ENCODE measurements at regions not wholly inside any gene's neighbourhood (a gene's known extent, or its start where the extent isn't known, plus 50 kb on each side); places are given as distances from the start of the nearest gene placed in this dataset.

- DNase-seq (ENCODE audit: low spot score), result no peak
- in situ Hi-C loops (cut with HindIII; ENCODE audit: low sequenced_read_pairs), result no loop called here
Observed at GRCh38 chr9:13957089-13957488, 356.9 kb downstream of the NFIB start.

- in situ Hi-C loops (cut with HindIII; ENCODE audit: low sequenced_read_pairs), result no loop called here
- no peak for DNase-seq (ENCODE audit: low spot score)
Observed at GRCh38 chr9:13956107-13956506, 357.8 kb downstream of the NFIB start.

- in situ Hi-C loops (cut with HindIII; ENCODE audit: low sequenced_read_pairs), result no loop called here
- no peak for DNase-seq (ENCODE audit: low spot score)
Observed at GRCh38 chr9:13952906-13953305, 361.0 kb downstream of the NFIB start.

- in situ Hi-C loops (cut with HindIII; ENCODE audit: low sequenced_read_pairs), result no loop called here
- DNase-seq (ENCODE audit: low spot score), result no peak
Observed at GRCh38 chr9:13948037-13948436, 365.9 kb downstream of the NFIB start.

DNA sequence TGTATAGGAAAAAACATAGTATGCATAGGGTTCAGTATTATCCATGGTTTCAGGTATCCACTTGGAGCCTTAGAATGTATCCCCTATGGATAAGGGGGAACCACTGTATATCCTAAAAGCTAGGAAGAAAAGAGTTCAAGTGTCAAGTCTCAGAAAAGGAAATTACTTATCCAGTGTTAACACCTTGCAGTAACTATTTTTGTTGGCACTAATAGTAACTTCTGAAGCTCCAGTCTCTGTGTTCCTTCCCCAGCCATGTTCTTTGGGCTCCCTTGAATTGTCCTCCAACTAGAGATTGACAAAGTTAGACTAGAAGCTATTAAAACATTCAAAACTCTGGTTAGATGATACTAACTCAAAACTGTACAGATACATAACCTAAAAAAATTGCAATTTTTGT lies 370.8 kb downstream of the NFIB start:
- no peak for DNase-seq (ENCODE audit: low spot score)
- in situ Hi-C loops (cut with HindIII; ENCODE audit: low sequenced_read_pairs), result no loop called here

- in situ Hi-C loops (cut with HindIII; ENCODE audit: low sequenced_read_pairs), result no loop called here
- no peak for DNase-seq (ENCODE audit: low spot score)
Observed at GRCh38 chr9:13942695-13943094, 371.2 kb downstream of the NFIB start.

- in situ Hi-C loops (cut with HindIII; ENCODE audit: low sequenced_read_pairs), result no loop called here
- no peak for DNase-seq (ENCODE audit: low spot score)
Observed at GRCh38 chr9:13942201-13942600, 371.7 kb downstream of the NFIB start.

DNA sequence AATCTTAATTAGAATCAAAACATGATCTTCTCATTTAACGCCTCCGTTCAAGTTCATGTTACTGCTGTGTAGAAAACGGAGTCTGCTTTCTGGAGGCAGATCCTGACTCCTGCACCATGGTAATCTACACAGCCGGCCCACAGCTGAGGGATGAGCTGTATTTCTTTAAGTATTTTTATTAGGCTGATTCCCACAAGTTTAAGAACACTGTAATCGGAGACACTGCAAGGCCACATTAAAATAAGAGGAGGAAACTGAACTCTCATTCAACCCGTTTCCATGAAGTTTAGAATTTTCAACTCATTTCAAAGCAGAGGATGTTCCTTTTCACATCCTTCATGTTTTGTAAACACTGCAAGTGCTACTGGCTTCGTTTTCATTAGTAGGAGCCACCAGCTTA lies 372.2 kb downstream of the NFIB start:
- DNase-seq (ENCODE audit: low spot score), result no peak
- in situ Hi-C loops (cut with HindIII; ENCODE audit: low sequenced_read_pairs), result no loop called here

DNA sequence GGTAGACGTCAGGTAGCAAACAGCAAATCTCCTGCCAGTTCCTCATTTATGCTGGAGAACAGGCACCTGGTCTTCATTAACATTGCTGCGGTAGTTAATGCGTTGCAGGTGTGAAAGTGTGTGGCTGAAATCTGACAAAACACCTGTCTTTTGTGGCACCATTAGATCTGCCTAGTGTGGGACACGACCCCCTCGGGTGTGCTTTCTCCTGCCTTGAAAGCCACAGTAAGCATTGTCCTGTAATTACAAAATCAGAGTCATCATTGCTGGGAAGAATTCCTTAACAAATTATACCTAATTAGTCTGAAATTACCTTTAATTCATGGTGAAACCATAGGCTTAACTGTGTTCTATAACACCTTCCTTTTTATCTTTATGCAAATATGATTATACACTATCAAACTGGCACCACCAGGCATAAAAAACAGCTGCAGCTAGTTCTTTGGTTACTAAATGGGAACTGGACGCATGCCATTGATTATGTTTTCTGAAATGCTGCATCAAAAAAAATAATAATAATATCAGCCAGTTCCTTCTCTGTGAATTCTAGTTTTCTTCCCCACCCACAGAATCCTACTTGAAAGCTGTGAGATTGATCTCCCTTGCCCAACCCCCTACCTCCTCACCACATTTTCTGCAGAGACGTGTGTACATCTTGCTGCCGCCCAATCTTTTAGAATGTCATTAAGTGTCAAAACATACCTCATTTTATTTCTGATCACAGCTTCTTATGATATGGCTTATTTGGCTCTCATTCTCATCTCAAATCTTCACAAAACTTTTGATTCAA lies 374.0 kb downstream of the NFIB start:
- no peak for DNase-seq (ENCODE audit: low spot score)
- in situ Hi-C loops (cut with HindIII; ENCODE audit: low sequenced_read_pairs), result no loop called here

DNA sequence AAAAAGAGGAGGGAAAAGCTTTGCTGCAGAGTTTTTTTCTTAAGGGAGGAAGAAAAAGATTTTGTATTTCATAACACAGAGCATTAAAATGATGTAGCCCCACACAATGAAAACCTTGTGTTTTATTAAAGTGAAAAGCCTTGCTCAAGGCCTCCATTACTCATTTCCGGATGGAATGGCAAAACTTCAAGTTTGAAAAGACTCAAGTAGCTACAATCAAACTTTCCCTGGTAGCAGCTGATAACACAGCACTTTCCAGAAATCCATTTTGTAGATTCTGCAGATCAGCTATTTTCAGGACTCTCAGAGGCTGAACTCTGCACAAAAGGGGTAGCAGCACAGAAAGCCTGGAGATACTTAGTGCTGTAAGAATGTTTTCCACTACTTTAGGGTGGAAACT lies 374.8 kb downstream of the NFIB start:
- in situ Hi-C loops (cut with HindIII; ENCODE audit: low sequenced_read_pairs), result no loop called here
- DNase-seq (ENCODE audit: low spot score), result no peak

GRCh38 chr9:13934416-13934815 lies 379.5 kb downstream of the NFIB start:
- in situ Hi-C loops (cut with HindIII; ENCODE audit: low sequenced_read_pairs), result no loop called here
- DNase-seq (ENCODE audit: low spot score), result no peak

DNA sequence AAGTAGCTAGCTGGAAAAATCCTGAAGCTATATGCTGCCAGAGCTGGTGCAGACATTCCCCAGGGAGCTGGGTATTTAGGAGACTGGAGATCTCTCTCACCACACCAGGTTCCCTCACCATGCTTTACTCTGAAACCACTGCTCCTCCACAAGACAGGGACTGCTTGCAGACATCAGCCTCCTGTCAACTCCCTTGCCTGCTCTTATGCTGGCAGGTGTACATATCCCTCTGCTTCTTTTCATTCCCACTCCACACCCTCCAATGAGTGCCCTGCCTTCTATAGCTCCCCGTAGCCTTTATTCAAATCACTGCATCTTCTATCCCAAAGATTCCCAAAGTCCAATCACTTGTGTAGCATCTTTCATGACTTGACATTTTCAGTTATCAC lies 380.7 kb downstream of the NFIB start:
- in situ Hi-C loops (cut with HindIII; ENCODE audit: low sequenced_read_pairs), result no loop called here
- DNase-seq (ENCODE audit: low spot score), result no peak

DNA sequence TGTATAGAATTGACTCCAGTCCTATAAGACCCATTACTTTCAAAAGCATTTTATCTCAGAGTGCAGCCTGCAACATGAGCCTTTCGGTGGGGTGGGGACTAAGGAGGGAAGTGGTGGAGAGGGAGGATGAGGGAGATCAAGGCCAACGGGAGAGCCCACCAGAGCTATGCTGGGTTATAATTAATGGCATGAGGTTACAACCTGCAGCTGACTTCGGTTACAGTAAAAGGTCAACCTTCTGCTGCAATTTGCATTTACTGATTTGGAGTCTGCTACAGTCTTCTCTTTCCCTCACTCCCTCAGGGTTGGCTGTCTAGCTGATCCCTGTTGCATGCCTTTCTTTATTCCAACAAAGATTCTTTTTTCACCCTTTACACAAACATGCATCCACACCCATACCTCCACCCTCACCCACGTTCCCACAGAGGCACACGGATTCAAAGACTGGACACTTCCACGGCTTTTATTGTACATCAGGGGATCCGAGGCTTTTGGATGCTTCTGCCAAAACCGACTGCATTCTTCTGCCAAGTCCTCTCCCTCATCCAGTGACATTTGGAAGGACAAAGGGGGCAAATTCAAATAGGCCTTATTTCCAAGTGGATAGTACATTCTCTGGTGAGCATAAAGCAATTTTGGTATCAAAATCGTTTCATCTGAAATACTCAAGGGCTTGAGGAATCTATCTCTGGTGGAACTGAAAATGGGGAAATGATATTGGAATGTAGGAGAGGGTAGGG lies 381.2 kb downstream of the NFIB start:
- DNase-seq (ENCODE audit: low spot score), result peak; percentile 17
- in situ Hi-C loops (cut with HindIII; ENCODE audit: low sequenced_read_pairs), result no loop called here

DNA sequence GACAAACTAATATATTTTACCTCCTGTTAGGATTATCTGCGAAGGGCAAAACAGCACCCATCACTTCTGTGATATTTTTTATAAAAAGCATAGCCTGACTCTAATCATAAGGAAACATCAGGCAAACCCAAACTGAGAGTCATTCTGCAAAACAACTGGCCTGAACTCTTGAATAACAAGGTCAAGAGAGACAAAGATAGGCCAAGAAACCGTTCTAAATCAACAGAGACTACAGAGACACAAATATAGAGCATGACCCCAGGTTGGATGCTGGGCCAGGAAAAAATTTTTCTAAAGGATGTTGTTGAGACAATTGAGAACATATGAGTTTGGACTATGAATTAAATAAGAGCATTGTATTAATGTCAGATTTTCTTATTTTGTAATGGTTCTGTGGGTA lies 384.9 kb downstream of the NFIB start:
- in situ Hi-C loops (cut with HindIII; ENCODE audit: low sequenced_read_pairs), result no loop called here
- DNase-seq (ENCODE audit: low spot score), result no peak

- DNase-seq (ENCODE audit: low spot score), result no peak
- in situ Hi-C loops (cut with HindIII; ENCODE audit: low sequenced_read_pairs), result no loop called here
Observed at GRCh38 chr9:13923381-13923780, 390.6 kb downstream of the NFIB start.

DNA sequence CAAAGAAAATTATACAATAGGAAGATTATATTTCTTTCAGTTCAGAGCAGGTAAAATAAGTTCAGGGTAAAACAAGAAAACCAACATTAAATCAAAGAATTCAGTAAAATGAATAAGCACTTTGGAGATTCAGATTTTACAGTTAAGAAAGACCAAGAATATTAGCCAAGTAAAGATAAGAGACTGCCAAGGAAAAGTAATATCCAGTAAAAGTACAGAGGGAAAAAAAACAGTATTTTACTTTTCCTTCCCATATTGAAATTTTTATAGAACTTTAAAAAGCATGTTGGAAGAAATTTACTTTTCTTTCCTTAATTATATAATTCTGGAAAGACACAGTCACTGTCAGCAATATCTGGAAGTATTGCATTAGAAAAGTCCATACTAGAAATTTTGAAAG lies 393.4 kb downstream of the NFIB start:
- in situ Hi-C loops (cut with HindIII; ENCODE audit: low sequenced_read_pairs), result no loop called here
- no peak for DNase-seq (ENCODE audit: low spot score)

DNA sequence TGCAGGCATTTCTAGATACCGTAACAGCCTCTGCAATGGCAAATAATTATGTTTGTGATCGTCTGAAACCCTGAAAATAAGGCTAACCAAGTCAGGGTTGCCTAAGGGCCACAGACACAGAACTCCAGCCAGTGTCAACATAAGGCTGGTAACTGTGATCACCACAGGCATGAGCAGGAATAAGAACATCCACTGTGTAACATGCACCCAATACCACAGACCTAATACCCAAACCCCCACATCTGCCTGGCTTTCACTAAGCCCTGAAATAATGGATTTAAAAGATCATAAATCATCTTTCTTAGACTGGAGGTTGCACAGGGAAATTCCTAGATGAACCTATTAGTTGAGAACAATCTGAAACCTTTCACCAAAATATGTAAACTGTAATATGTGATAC lies 394.5 kb downstream of the NFIB start:
- DNase-seq (ENCODE audit: low spot score), result no peak
- in situ Hi-C loops (cut with HindIII; ENCODE audit: low sequenced_read_pairs), result no loop called here

DNA sequence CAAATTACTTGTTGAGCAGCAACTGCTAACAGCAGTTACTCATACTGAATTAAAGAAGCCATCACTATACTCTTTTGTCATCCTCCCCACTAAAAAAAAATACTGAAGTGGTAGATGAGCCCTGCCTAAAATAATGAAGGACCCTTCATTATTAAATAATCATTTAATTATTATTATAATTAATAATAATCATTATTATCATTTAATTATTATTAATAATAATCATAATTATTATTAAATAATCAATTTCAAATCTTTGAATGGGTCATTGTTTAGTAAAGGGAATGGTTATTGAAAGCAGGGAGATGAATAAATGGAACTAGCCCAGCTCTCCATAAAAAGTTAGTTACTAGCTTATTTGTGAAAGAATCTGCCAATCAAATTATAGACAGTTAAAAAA lies 396.4 kb downstream of the NFIB start:
- no peak for DNase-seq (ENCODE audit: low spot score)
- in situ Hi-C loops (cut with HindIII; ENCODE audit: low sequenced_read_pairs), result no loop called here

GRCh38 chr9:13915591-13916301 lies 398.2 kb downstream of the NFIB start:
- DNase-seq (ENCODE audit: low spot score), result no peak
- in situ Hi-C loops (cut with HindIII; ENCODE audit: low sequenced_read_pairs), result no loop called here

GRCh38 chr9:13915131-13915530 lies 398.8 kb downstream of the NFIB start:
- no peak for DNase-seq (ENCODE audit: low spot score)
- in situ Hi-C loops (cut with HindIII; ENCODE audit: low sequenced_read_pairs), result no loop called here

All from G401 (cell line).